ENCODE measurements at regions not wholly inside any gene's neighbourhood (a gene's known extent, or its start where the extent isn't known, plus 50 kb on each side); places are given as distances from the start of the nearest gene placed in this dataset.

DNA sequence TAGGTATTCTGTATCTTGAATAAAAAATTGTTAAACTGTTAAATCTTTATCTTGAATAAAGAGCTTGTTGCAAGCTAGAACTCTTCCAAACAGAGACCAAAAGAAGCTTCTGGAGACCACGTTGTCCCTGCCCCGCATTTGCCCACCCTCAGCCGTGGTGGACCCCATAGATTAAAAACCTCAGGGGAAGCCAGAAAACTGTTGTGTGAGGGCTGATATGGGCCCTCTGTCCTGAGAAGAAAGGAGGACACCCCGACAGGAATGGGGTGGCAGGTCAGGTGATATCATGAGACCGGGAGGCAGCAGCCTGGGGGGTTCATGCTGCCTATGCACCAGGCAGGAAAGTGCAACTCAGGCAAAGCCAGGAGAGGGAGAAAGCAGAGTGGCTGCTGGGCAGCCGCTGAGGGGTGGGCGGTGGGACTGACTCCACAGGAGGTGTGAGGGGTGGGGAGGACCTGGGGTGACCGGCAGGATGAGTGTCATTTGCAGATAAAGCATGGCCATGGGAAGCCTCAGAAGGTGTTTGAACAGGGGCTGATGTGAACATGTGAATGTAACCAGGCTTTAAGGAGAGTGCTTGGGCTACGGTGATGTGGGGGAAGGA lies 147.8 kb downstream of the IRF8 start:
- Histone ChIP-seq H3K4me2 (no peak overlapping the region), H3K4me3 (no peak overlapping the region), H3K4me1 (no peaks in the 10 kb centered on the region), H3K27ac (no peak overlapping the region), H3K9me3 (no peaks in the 10 kb centered on the region)
- ChIA-PET POLR2A (no interaction called here), CTCF (interaction anchor here (1.0 to 3.7 kb wide), 3 partner anchors 31 to 473 kb away, joined by 3 to 19 read pairs (median 5); no protein-coding TSS in a partner anchor)
- no peak for FAIRE-seq
- DNase-seq (ENCODE audit: low read depth in 1 of 2, low spot score in 1 of 2), result no peak
- ATAC-seq, result no peak
- 7% methylated on average over 8 of the region's 9 CpGs for WGBS (ENCODE audit: missing lambda C conversion rate)
- no peak for TF ChIP-seq TFCP2L1 (CRISPR knock-in tag; IDR thresholded peaks at IDR 0.05)
- TF ChIP-seq, protein P1, sequence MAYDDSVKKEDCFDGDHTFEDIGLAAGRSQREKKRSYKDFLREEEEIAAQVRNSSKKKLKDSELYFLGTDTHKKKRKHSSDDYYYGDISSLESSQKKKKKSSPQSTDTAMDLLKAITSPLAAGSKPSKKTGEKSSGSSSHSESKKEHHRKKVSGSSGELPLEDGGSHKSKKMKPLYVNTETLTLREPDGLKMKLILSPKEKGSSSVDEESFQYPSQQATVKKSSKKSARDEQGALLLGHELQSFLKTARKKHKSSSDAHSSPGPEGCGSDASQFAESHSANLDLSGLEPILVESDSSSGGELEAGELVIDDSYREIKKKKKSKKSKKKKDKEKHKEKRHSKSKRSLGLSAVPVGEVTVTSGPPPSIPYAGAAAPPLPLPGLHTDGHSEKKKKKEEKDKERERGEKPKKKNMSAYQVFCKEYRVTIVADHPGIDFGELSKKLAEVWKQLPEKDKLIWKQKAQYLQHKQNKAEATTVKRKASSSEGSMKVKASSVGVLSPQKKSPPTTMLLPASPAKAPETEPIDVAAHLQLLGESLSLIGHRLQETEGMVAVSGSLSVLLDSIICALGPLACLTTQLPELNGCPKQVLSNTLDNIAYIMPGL (CRISPR knock-in tag; IDR thresholded peaks at IDR 0.05; ENCODE audit: borderline replicate concordance), result no peak

DNA sequence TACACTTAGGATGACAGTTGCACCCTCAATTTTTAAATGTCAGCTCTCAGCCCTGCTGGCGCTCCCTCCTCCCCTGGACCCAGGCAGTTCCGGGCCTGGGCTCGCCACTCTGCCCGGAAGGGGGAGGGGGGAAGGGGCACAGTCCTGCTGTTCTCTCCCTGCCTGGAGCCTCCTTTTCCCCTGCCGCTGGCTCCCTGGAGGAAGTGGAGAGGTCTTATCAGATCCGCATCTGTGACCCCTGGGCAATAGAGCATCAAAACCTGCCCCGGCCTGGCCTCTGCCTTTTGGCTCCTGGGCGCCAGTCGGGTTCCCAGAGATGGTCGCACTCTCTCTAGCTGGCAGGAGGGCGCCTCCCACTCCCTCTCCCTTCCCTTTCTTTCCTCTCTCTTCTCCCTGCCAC lies 149.3 kb downstream of the IRF8 start:
- 38% methylated on average over 10 of the region's 11 CpGs for WGBS (ENCODE audit: missing lambda C conversion rate)

DNA sequence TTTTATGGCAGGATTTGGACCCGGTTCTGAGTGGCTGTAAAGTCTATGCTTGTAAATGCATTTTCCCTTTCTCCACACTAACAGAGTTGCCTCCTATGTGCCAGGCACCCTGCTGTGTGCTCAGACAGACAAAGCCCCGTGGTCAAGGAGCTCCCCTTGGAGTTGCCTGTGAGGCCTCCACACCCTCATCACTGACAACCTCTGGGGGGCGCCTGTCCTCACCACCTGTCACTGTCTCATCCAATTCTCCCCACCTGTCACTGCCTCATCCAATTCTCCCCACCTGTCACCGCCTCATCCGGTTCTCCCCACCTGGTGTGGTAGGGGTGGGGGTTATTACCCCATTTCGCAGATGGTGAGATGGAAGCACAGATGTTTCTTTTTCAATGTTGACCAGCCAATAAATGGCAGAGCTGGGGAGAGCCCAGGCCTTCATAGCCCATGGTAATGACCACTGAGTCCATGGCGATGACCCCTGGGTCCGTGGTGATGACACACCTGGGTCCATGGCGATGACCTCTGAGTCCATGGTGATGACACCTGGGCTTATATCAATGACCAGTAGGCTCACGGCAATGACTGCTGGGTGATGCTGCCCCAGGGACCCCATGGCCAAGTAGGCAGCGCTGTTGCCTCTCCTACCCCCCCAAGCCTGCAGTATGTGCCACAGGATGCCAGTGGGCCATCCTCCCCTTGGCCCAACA lies 150.1 kb downstream of the IRF8 start:
- Histone ChIP-seq H3K4me3 (no peak overlapping the region), H3K4me2 (no peak overlapping the region), H3K27ac (no peak overlapping the region), H3K4me1 (no peaks in the 10 kb centered on the region), H3K9me3 (no peaks in the 10 kb centered on the region)
- DNase-seq (ENCODE audit: low read depth in 1 of 2, low spot score in 1 of 2) (no peak), FAIRE-seq (no peak), ATAC-seq (no peak)
- 35% methylated on average over 10 of the region's 11 CpGs for WGBS (ENCODE audit: missing lambda C conversion rate)
- TF ChIP-seq, protein P2, sequence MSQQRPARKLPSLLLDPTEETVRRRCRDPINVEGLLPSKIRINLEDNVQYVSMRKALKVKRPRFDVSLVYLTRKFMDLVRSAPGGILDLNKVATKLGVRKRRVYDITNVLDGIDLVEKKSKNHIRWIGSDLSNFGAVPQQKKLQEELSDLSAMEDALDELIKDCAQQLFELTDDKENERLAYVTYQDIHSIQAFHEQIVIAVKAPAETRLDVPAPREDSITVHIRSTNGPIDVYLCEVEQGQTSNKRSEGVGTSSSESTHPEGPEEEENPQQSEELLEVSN (IDR thresholded peaks at IDR 0.05; ENCODE audit: borderline replicate concordance, low read depth), result no peak
- no peak for TF ChIP-seq SMC3 (IDR thresholded peaks at IDR 0.05)
- no peak for TF ChIP-seq JUNB (IDR thresholded peaks at IDR 0.05)
- TF ChIP-seq NFE2L2 (conservative IDR thresholded peaks at IDR 0.05; ENCODE audit: low read length), result no peak
- TF ChIP-seq HOXB13 (CRISPR knock-in tag; IDR thresholded peaks at IDR 0.05; ENCODE audit: low read depth), result no peak
- TF ChIP-seq ZFP36 (IDR thresholded peaks at IDR 0.05; ENCODE audit: borderline replicate concordance, partially characterized antibody), result no peak
- TF ChIP-seq, protein P3, sequence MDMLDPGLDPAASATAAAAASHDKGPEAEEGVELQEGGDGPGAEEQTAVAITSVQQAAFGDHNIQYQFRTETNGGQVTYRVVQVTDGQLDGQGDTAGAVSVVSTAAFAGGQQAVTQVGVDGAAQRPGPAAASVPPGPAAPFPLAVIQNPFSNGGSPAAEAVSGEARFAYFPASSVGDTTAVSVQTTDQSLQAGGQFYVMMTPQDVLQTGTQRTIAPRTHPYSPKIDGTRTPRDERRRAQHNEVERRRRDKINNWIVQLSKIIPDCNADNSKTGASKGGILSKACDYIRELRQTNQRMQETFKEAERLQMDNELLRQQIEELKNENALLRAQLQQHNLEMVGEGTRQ (IDR thresholded peaks at IDR 0.05), result no peak
- no peak for TF ChIP-seq MAZ (IDR thresholded peaks at IDR 0.05; ENCODE audit: borderline replicate concordance, low read depth, low read length)
- no peak for TF ChIP-seq FOSL2 (IDR thresholded peaks at IDR 0.05)
- TF ChIP-seq FOSL2 (CRISPR knock-in tag; IDR thresholded peaks at IDR 0.05), result no peak
- no peak for TF ChIP-seq MAFK (IDR thresholded peaks at IDR 0.05; ENCODE audit: partially characterized antibody)
- CTCF ChIA-PET, result interaction anchor here (0.9 to 6.0 kb wide), 5 partner anchors 33 to 469 kb away, joined by 4 to 27 read pairs (median 5); no protein-coding TSS in a partner anchor
- POLR2A ChIA-PET, result no interaction called here

More for the DNA sequence above, 149.3 kb downstream of the IRF8 start:
- Histone ChIP-seq H3K4me2 (no peak overlapping the region), H3K4me3 (no peak overlapping the region), H3K27ac (no peak overlapping the region), H3K9me3 (no peaks in the 10 kb centered on the region), H3K4me1 (no peaks in the 10 kb centered on the region)
- FAIRE-seq (no peak), DNase-seq (ENCODE audit: low read depth in 1 of 2, low spot score in 1 of 2) (no peak), ATAC-seq (no peak)
- POLR2A ChIA-PET, result no interaction called here
- CTCF ChIA-PET, result interaction anchor here (0.9 to 6.0 kb wide), 2 partner anchors 228 to 470 kb away, joined by 5 to 27 read pairs; no protein-coding TSS in a partner anchor
- no peak for TF ChIP-seq POLR2A (IDR thresholded peaks at IDR 0.05; ENCODE audit: low read length)
- no peak for TF ChIP-seq POLR2AphosphoS2 (conservative IDR thresholded peaks at IDR 0.05; ENCODE audit: low read length)
- TF ChIP-seq CEBPB (IDR thresholded peaks at IDR 0.05), result no peak
- no peak for TF ChIP-seq PHF8 (IDR thresholded peaks at IDR 0.05; ENCODE audit: borderline replicate concordance, low read depth)
- no peak for TF ChIP-seq NPAS2 (CRISPR knock-in tag; IDR thresholded peaks at IDR 0.05; ENCODE audit: borderline replicate concordance)
- TF ChIP-seq, protein P4, sequence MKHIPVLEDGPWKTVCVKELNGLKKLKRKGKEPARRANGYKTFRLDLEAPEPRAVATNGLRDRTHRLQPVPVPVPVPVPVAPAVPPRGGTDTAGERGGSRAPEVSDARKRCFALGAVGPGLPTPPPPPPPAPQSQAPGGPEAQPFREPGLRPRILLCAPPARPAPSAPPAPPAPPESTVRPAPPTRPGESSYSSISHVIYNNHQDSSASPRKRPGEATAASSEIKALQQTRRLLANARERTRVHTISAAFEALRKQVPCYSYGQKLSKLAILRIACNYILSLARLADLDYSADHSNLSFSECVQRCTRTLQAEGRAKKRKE (CRISPR knock-in tag; IDR thresholded peaks at IDR 0.05; ENCODE audit: low read depth), result no peak
- TF ChIP-seq FOSL2 (IDR thresholded peaks at IDR 0.05), result no peak
- TF ChIP-seq FOSL2 (CRISPR knock-in tag; IDR thresholded peaks at IDR 0.05), result no peak
- TF ChIP-seq EP300 (IDR thresholded peaks at IDR 0.05), result no peak
- TF ChIP-seq, protein P5, sequence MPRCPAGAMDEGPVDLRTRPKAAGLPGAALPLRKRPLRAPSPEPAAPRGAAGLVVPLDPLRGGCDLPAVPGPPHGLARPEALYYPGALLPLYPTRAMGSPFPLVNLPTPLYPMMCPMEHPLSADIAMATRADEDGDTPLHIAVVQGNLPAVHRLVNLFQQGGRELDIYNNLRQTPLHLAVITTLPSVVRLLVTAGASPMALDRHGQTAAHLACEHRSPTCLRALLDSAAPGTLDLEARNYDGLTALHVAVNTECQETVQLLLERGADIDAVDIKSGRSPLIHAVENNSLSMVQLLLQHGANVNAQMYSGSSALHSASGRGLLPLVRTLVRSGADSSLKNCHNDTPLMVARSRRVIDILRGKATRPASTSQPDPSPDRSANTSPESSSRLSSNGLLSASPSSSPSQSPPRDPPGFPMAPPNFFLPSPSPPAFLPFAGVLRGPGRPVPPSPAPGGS (IDR thresholded peaks at IDR 0.05), result no peak
- no peak for TF ChIP-seq FOSB (CRISPR knock-in tag; IDR thresholded peaks at IDR 0.05)
- no peak for TF ChIP-seq ESRRA (IDR thresholded peaks at IDR 0.05; ENCODE audit: borderline replicate concordance, low read length)

Data from A549 (cell line).